Heart right ventricle (tissue), 16 donors: ENCODE measurements at regions not wholly inside any gene's neighbourhood (a gene's known extent, or its start where the extent isn't known, plus 50 kb on each side); places are given as distances from the start of the nearest gene placed in this dataset.

ENCODE experiments used
- ATAC-seq, 8 donors: fragments of 200-7000 bp; cut with Tn5 transposase; one replicate each; pipeline ENCODE4 v1.9.1; 2020; ENCODE audit warnings: mild to moderate bottlenecking in 8 of 8, moderate library complexity in 8 of 8, moderate number of reproducible peaks in 1 of 8
- DNase-seq, 2 donors: peaks; one replicate each; pipeline ENCODE4 v3.0.0-alpha.2; 2020
- H3K27ac ChIP-seq, 10 donors: fragments of 200-600 bp; sonication (generic) in 2 of 10; one replicate each; pipeline versions ENCODE4 v1.5.0 to v1.8.0; 2020 to 2022; ENCODE audit warnings: mild to moderate bottlenecking in 3 of 10
- H3K27me3 ChIP-seq, 7 donors: fragments of 200-600 bp; one replicate each; pipeline ENCODE4 v1.8.0; 2021 to 2022; ENCODE audit warnings: mild to moderate bottlenecking in 2 of 7
- H3K36me3 ChIP-seq, 9 donors: fragments of 200-600 bp; sonication (generic) in 1 of 9; one replicate each; pipeline versions ENCODE4 v1.5.0 to v1.8.0; 2020 to 2022; ENCODE audit warnings: mild to moderate bottlenecking in 2 of 9
- H3K4me1 ChIP-seq, 9 donors: fragments of 200-600 bp; sonication (generic) in 1 of 9; one replicate each; pipeline versions ENCODE4 v1.5.0 to v1.8.0; 2020 to 2022; ENCODE audit warnings: mild to moderate bottlenecking in 4 of 9
- H3K4me3 ChIP-seq, 10 donors: fragments of 200-600 bp; sonication (generic) in 2 of 10; one replicate each; pipeline versions ENCODE4 v1.5.0 to v1.8.0; 2020 to 2022; ENCODE audit warnings: mild to moderate bottlenecking in 7 of 10, moderate library complexity in 2 of 10
- H3K9me3 ChIP-seq, 11 donors: fragments of 200-600 bp in 10 of 11; sonication (generic) in 2 of 11; one replicate each; pipeline versions ENCODE4 v1.5.0 to v1.8.0; 2013 to 2022; ENCODE audit warnings: mild to moderate bottlenecking in 2 of 11, control low read depth in 1 of 11, moderate library complexity in 1 of 11
- WGBS, 2 donors: extraction: QIAGEN DNeasy Blood & Tissue Kit; methylation state at CpG; one replicate each; pipeline ENCODE4 v1.1.7; 2013; ENCODE audit warnings: inconsistent platforms in 1 of 2; 5-methylcytosine and 5-hydroxymethylcytosine counted together
- intact Hi-C, 10 donors: fragments of 100-400 bp; cut with DNase I; formaldehyde crosslinking; loops; one replicate each; pipeline versions ENCODE4 v1.11.1 to v1.14.2; 2022
- TF ChIP-seq, protein P1 (sequence below), 9 donors: fragments of 200-600 bp; sonication (generic) in 2 of 9; IDR thresholded peaks; one replicate each; pipeline versions ENCODE4 v1.5.0 to v1.8.0; 2021 to 2022; ENCODE audit warnings: antibody characterized with exemption in 9 of 9, mild to moderate bottlenecking in 5 of 9, moderate library complexity in 1 of 9
- donor health status: Arrhythmogenic right ventricular cardiomyopathy.
- donor health status: ischemic (EF 13 %, LVEDD 7.1; RV severe dilation, severe dysfunction).
- donor health status: healthy with polysubstance abuse.
- donor health status: DM: no; HTN: yes; CAD: no.
- donor health status: DM: no; HTN: no; CAD: no.
- donor health status: ischemic (EF 25% LVEDD 6.9; RV normal size, moderate dysfunction).
- donor health status: ischemic (EF 25% LVEDD 5.7; RV mildly dilated, moderate dysfunction).
- donor health status: healthy.
- donor health status: DM: yes; HTN: yes; CAD: no.
- donor health status: Ischemic cardiomyopathy.
- donor health status: ischemic (EF 35%, LVEDD 5.7; RV mildly dilated, moderate dysfunction).
- donor health status: nonischemic (EF 11% LVEDD 7.7; RV severe dilation, severe dysfunction).
- donor health status: DM: yes; HTN: yes; CAD: no.
- donor health status: PGD.
- donor health status: ischemic (EF 29% LVEDD 5.4; RV normal size, mild dysfunction).
- donor health status: nonischemic (EF 23%, LVEDD 6.1; RV moderate dilation, normal function).

DNA sequence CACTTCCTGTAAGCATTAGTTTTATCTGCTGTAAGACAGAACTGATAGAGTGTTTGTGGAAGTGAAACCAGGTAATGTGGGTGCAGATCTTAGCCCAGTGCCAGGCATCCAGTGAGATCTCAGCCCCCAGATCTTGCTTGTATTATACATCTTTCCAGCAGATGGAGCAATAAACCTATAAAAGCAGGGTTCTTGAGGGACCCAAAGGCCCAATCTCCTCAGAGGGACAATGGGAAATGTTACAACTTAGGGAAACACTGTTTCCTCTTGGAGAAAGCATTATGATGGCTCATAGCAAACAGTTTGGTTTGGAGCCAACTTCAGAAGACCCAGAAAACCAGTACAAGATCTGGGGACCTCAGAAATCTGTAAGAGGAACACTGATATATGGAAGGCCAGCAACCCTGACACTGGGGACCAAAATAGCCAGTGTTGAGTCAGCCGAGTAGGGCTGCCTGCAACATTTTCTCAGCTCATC lies 206.3 kb downstream of the SLC7A11 start:
- WGBS, 2 donors = 25 to 35% methylated on average over 1 of the region's 1 CpG
- H3K27ac ChIP-seq = no peak overlapping the region

DNA sequence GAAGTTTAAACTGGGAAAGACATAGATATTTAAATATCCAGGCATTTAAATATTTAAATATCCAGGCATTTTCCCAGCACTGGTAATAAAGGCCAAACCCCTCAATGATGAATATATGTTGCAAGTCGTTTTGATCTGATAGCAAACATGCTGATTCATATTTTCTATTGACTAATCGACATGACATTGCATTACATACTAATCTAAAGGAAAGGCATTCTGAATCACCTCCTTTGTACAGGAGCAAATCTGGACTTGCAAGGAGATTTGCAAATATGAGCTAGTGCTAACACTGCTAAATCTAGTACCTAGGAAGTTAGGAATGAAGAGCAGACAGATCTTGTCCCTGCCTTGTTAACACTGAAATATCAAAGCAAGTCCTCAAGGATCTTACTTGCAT lies 207.3 kb downstream of the SLC7A11 start:
- Histone ChIP-seq H3K27me3 (no peaks in the 10 kb centered on the region), H3K36me3 (no peaks in the 10 kb centered on the region), H3K27ac (no peak overlapping the region), H3K4me3 (no peak overlapping the region), H3K9me3 (no peaks in the 10 kb centered on the region), H3K4me1 (peaks cover 0 to 8% (median 0%) of the 10 kb centered on the region in 9 donors)
- TF ChIP-seq, protein P1, sequence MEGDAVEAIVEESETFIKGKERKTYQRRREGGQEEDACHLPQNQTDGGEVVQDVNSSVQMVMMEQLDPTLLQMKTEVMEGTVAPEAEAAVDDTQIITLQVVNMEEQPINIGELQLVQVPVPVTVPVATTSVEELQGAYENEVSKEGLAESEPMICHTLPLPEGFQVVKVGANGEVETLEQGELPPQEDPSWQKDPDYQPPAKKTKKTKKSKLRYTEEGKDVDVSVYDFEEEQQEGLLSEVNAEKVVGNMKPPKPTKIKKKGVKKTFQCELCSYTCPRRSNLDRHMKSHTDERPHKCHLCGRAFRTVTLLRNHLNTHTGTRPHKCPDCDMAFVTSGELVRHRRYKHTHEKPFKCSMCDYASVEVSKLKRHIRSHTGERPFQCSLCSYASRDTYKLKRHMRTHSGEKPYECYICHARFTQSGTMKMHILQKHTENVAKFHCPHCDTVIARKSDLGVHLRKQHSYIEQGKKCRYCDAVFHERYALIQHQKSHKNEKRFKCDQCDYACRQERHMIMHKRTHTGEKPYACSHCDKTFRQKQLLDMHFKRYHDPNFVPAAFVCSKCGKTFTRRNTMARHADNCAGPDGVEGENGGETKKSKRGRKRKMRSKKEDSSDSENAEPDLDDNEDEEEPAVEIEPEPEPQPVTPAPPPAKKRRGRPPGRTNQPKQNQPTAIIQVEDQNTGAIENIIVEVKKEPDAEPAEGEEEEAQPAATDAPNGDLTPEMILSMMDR (IDR thresholded peaks at IDR 0.05) = no peak
- DNase-seq = no peak
- no peak for ATAC-seq
- intact Hi-C loops = loop anchor here (1.0 to 10.0 kb wide), 14 partner anchors 52 to 880 kb away; no protein-coding TSS in a partner anchor
- WGBS, 2 donors = 68 to 69% methylated on average over 2 of the region's 2 CpGs

More for the DNA sequence above, 206.3 kb downstream of the SLC7A11 start:
- Histone ChIP-seq H3K36me3 (no peaks in the 10 kb centered on the region), H3K4me3 (no peak overlapping the region), H3K4me1 (peaks cover 0 to 8% (median 0%) of the 10 kb centered on the region in 9 donors), H3K27me3 (no peaks in the 10 kb centered on the region), H3K9me3 (no peaks in the 10 kb centered on the region)
- intact Hi-C loops = loop anchor here (1.0 to 10.0 kb wide), 17 partner anchors 51 to 879 kb away; no protein-coding TSS in a partner anchor
- peak in 1 of 2 donors; percentile 11 for DNase-seq
- peak; percentile 77 to 91 (median 84) for ATAC-seq
- TF ChIP-seq, protein P1 (IDR thresholded peaks at IDR 0.05) = peak in 8 of 9 donors; percentile 19 to 76 (median 62)

DNA sequence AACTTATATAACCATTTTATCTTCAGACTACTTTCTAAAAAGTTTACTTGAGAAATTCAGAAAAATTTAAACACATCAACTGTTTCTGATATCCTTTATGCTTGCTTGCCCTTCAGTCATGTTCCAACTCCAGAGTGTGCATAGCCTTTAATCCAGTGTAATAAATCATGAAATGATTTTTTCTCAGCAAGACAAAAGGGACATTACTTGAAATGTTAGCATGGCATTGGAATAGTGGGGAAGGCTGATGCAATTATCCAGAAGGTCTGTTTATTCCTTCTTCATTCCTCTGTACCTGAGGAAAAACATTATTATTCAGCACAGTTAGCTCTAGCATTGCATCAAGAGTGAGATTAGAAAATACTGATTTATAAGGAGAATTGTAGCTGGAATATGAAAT lies 209.9 kb downstream of the SLC7A11 start:
- intact Hi-C loops = loop anchor here in 4 of 10 donors (10.0 kb wide), 4 partner anchors 643 to 883 kb away; no protein-coding TSS in a partner anchor
- Histone ChIP-seq H3K36me3 (no peaks in the 10 kb centered on the region), H3K9me3 (no peaks in the 10 kb centered on the region), H3K4me1 (peaks cover 0 to 8% (median 0%) of the 10 kb centered on the region in 9 donors), H3K27me3 (no peaks in the 10 kb centered on the region), H3K4me3 (no peak overlapping the region), H3K27ac (no peak overlapping the region)
- DNase-seq (no peak), ATAC-seq (no peak)
- TF ChIP-seq, protein P1 (IDR thresholded peaks at IDR 0.05) = no peak

DNA sequence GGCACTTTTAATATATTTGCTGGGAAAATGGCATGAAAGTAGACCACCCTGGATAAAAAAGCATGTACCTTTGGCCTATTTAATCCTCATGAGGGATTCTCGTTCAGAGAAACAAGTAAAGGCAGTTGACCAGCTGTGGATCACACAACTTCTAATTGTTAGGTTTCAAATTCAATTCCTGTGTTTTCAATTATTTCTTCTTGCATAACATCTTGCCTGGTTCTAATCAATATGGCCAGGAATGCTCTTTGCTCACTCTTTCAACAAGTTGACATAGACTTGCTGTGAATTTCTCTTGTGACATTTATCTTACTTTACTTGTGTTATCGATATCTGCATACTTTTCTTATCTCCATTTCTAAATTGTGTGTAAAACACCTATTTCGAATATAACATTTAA lies 211.8 kb downstream of the SLC7A11 start:
- WGBS, 2 donors = 75 to 79% methylated on average over 3 of the region's 3 CpGs
- Histone ChIP-seq H3K9me3 (no peaks in the 10 kb centered on the region), H3K4me1 (no peaks in the 10 kb centered on the region), H3K36me3 (no peaks in the 10 kb centered on the region), H3K27ac (no peak overlapping the region), H3K27me3 (peaks cover 0 to 5% (median 0%) of the 10 kb centered on the region in 7 donors), H3K4me3 (no peak overlapping the region)
- DNase-seq (no peak), ATAC-seq (no peak)
- TF ChIP-seq, protein P1 (IDR thresholded peaks at IDR 0.05) = no peak
- intact Hi-C loops = loop anchor here in 4 of 10 donors (10.0 kb wide), 4 partner anchors 644 to 884 kb away; no protein-coding TSS in a partner anchor
